Medulla oblongata (tissue), 1 donor: ENCODE measurements at regions not wholly inside any gene's neighbourhood (a gene's known extent, or its start where the extent isn't known, plus 50 kb on each side); places are given as distances from the start of the nearest gene placed in this dataset.

Experiments
- DNase-seq: peaks from one replicate; pipeline ENCODE4 v3.0.0-alpha.2; 2015; ENCODE audit errors: extremely low spot score

GRCh38 chr5:74576941-74577456, 63.5 kb downstream of the ENC1 start:
- peak; percentile 55 for DNase-seq

GRCh38 chr5:74575741-74576538, 64.6 kb downstream of the ENC1 start:
- no peak for DNase-seq

GRCh38 chr5:74570250-74570649, 70.3 kb downstream of the ENC1 start:
- no peak for DNase-seq

GRCh38 chr5:74567411-74567995, 73.0 kb downstream of the ENC1 start:
- no peak for DNase-seq

DNA sequence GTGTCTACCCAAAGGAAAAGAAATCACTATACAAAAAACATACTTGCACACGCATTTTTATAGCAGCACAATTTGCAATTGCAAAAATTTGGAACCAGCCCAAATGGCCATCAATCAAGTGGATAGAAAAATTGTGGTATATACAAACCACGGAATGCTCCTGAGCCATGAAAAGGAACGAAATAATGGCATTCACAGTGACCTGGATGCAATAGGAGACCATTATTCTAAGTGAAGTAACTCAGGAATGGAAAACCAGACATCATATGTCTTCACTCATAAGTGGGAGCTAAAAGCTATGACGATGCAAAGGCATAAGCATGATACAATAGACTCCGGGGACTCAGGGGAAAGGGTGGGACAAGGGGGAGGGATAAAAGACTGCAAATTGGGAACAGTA, 78.4 kb downstream of the ENC1 start:
- no peak for DNase-seq

- DNase-seq: no peak
Measured at GRCh38 chr5:74560245-74560644, 80.3 kb downstream of the ENC1 start.

- no peak for DNase-seq
Measured at GRCh38 chr5:74556631-74557595, 83.6 kb downstream of the ENC1 start.

- DNase-seq: no peak
Measured at GRCh38 chr5:74556006-74556405, 84.5 kb downstream of the ENC1 start.

DNA sequence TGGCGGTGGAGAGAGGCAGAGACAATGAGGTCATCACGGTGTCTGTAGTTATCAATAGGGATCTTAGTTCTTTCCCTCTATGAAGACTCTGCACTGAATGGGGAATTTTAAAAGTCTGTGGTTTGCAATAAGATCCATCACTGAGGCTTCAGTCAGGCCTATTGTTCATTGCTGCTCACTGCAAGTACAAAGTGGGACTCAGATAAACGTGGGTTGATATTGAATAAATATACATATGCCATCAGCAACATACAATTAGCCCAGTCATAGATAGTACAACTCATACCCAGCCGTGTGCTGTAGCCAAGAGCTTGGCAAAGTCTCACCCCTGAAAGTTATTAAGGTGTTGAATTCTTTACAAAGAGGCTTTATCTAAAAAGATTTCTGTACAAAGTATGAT, 88.4 kb downstream of the ENC1 start:
- no peak for DNase-seq

- DNase-seq: no peak
Measured at GRCh38 chr5:74550927-74551326, 89.6 kb downstream of the ENC1 start.

DNA sequence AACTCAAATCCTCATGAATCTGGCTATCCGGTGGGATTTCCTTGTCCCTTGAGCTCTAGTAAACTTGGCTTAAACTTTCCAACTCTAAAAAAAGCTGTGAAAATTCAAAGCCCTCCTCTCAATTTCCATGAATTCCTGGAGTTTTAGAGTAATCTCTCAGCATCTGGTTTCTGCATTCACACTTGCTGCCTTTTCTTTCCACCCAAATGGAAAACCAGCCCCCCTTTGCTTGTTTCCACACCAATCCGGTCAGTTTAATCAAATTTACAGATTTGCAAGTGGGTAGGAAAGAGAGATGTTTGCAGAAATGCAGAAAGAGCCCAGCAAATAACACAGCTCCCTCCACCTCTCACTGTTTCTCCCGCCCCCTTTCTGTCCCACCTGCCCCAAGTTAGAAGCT, 91.1 kb downstream of the ENC1 start:
- no peak for DNase-seq

GRCh38 chr5:74546796-74547195, 93.7 kb downstream of the ENC1 start:
- DNase-seq: no peak

DNA sequence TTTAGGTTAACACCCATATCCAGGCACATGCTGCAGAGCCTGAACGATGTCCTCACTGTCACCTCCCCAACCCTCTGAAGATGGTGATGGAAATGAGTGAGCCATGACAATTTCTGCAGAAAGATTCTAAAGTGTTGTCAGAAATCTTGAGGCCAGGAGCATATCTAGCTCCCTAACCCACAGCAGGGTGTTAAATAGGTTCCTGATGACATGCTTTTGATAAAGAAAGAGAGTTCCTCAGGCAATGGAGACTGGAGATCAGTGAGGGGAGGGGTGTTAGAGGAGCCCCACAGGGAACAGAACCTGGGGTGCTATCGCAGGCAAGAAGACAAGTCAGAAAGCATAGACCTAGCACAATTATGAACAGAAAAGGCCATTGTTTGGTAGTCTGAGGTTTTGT, 95.7 kb downstream of the ENC1 start:
- DNase-seq: no peak

DNA sequence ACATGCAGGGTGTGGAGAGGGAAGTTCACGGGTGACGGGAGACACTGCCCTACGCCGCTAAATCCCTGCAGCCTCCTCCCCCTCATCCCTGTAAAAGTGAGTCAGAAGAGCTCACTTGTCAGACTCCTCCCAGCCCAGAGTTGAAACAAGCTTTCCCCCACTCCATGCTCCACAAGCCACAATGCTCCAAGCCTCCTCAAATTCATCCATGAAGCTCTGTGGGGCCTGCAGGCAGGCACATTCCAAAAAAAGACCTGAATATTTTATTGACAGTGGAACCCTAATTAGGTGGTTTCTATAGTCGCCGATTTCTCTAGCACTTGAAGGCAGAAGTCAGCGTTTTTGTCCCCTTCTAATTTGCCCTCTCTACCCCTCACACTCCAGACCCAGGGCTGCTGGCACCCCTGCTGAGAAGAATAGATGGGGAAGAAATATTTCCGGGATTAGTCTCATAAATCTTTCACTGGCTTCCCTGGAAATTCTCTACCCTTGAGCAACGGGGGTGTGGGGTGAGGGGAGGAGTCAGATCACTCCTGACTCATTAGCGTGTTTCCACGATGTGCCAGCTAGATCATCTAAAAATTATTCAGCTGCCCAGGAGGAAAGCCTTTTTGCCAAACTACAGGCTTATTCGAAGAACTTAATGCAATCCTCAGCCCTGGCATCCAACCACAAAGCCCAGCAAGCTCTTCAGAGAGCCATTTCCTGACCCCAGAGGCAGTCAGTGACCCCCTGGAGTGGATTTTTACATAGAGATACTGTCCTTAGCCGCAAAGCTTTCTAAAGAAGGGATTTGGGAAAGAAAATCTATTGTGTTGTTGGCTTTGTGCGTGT, 97.1 kb downstream of the ENC1 start:
- no peak for DNase-seq

GRCh38 chr5:74542482-74542881, 98.0 kb downstream of the ENC1 start:
- DNase-seq: no peak

DNA sequence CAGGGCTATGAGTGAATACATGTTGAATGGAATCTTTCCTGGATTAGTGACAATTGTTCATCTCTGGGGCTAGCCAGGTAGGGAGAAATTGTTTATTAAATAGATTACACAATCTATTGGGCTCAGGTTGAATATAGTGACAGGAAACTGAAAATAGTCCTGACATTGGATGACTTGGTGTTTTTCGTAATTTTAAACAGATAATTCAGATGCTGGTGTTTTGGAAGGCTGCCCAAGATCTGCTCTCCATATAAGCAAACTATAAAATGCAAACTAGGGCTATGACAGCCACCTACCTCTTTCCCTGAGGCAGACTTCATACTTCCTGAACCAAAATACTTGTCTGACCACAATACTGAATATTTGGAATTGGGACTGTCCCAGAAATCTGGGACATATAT, 99.1 kb downstream of the ENC1 start:
- no peak for DNase-seq

DNA sequence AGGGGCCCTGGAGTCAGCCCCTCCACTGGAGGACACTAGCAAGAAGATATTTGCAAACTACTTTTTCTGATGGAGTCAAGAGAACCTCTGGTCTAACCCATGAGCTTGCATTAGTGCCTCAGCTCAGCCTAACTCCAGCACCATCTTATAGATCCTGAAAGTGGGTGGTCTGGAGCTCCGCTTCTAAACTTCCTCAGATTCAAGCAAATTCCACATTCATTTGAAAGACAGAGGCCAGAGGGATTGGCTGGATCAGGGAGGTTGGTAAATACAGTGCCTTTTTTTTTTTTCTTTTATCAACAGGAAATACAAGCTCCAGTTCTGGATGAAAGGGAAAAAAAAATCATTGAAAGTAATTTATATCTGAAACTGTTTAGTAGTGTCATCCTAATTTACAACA, 99.9 kb downstream of the ENC1 start:
- DNase-seq: no peak

DNA sequence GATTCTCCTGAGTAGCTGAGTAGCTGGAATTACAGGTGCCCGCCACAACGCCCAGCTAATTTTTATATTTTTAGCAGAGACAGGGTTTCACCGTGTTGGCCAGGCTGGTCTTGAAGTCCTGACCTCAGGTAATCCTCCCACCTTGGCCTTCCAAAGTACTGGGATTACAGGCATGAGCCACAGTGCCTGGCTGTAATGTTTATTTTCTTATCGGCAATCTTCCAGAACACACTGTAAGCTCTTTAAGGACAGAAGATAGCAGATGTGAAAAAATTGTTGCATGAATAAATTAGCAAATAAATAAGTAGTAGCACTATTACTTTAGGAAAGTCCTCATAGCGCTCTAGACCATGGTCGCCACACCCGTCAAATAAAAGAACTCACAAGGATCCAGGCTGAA, 100.5 kb downstream of the ENC1 start:
- DNase-seq: no peak

- peak; percentile 52 for DNase-seq
Measured at GRCh38 chr5:74538206-74538661, 102.3 kb downstream of the ENC1 start.

- no peak for DNase-seq
Measured at GRCh38 chr5:74536658-74537057, 103.9 kb downstream of the ENC1 start.

GRCh38 chr5:74535926-74536325, 104.6 kb downstream of the ENC1 start:
- no peak for DNase-seq
